ENCODE measurements at regions not wholly inside any gene's neighbourhood (a gene's known extent, or its start where the extent isn't known, plus 50 kb on each side); places are given as distances from the start of the nearest gene placed in this dataset.
"Not testable (repeated sequence)": the region's sequence is repeated elsewhere in the genome, so short reads cannot be mapped to it uniquely, and the experiment has no call there.

DNA sequence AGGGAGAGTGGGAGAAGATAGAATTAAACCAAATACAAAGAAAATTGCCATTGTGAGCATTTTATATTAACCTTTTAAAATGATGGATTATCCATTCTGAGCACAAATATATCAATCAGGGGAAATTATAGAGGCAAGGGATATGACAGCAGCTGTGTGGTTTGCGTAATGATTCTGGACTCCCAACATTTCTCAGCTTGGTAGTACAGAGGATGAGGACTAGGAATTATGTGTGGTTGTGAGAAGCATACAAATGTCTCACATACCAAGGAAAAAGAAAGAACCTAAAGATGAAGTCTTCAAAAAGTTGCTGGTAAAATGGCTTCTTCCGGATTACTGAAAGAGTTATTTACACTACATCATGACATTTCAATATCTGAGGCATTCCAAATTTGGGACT lies 674.6 kb upstream of the NR3C2 start:
- no peak for DNase-seq

DNA sequence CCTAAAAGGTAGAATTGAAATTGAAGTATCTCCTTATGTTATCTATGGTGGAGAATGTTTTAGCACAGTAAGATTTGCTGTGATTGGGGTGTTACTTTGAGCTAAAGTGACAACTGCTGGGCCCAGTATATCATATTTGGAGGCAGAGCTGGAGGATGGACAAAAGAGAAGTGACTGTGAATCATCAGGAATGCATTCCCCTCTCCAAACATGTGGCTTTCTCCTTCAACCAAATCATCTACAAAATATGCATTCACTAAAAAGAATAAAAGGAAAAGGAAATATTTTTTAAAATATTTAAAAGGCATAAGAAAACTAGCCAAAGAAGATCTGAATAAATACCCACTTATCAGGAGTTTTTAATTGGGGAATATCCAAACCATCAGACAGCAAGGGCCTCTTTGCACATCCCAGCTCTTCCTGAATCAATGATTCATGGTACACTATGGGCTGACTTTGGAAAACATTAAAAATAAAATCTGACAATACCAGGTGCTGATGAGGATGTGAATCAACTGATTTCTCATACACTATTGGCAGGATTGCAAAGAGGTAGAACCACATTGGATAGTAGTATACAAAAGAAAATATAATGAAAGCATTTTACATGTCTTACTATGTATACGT lies 671.7 kb upstream of the NR3C2 start:
- DNase-seq = no peak

DNA sequence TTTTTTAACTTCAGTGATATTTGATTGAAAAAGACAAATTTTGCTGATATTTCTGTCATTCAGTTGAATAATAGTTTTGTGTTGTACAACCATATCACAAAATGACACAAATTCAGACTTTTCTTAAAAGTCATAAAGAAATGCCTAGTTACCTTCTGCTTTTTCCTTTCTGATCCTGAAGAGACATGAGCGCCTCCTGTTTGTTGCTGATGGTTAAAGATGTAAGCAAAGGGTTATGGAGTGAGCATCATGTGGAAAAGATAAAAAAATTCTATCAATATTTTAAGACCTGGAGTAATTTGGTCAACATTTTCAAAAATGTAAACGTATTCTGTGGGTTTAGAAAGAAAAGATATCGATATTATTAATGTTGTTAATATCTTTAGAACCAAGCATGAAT lies 669.9 kb upstream of the NR3C2 start:
- no peak for DNase-seq

DNA sequence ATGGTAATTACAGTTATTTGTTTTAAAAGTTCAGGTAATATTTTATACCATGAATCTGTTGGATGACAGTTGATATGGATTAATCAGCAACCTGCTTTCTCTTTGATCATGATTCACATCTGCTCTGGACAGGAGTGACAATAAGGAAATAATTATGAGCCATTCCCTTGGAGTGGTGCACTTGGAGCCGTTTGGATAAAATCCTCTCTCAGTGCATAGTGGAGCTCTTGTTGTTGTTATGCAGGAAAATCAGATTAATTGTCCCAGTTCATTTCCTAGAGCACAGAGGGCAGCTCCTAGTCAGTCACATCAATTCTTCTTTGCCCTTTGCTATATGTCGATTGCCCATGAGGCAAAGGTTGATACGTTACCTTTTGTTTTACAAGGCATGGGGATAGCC lies 668.3 kb upstream of the NR3C2 start:
- no peak for DNase-seq

DNA sequence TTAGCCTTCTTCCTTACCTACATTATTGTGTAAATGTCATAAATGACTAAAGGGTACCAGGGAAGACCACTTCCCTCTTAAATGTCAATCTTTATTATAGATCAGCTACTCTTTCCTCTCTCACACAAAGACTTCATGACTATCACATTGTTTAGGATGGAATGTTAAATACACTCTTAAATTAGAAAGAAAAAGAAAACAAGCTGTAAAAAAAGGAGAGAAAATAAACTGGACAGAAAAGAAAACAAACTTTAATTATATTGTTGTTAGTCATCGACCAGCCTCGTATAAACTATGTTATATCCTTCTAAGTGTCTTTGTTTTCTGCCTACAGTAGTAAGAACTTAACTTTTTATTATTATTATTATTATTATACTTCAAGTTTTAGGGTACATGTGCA lies 666.4 kb upstream of the NR3C2 start:
- no peak for DNase-seq

DNA sequence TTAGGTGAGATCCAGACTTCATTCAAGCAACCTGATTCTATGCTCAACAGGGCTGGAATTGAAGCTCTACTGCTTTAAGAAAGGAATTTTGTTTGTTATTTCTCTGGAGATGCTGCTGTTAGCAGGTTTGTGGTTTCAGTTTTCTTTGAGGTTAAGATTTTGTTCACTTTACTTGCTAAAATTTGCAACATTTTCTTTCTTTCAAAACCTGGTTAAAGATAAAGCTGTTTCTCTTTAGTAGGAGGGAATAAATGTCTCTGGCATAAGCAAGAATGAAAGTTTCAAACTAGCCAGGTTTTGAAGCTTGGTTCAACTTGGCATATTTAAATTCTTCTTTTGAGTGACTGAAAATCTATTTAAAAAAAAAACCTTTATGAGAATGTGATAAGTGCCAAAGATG lies 660.6 kb upstream of the NR3C2 start:
- DNase-seq = no peak

DNA sequence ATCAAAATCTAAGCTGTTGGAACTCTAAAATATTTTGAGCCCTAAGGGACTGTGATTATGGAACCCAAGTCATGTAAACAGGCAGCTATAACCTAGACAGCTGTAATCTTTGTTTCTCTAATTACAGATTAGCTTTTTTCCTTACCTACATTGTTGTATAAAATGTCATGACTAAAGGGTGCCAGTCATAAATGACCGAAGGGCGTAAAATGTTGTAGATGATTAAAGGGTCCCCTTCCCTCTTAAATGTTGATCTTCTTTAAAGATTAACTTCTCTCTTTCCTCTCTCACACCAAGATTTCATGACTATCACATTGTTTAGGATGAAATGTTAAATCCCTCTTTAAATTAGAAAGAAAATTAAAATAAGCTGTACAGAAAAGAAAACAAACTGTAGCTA lies 659.4 kb upstream of the NR3C2 start:
- DNase-seq = no peak

DNA sequence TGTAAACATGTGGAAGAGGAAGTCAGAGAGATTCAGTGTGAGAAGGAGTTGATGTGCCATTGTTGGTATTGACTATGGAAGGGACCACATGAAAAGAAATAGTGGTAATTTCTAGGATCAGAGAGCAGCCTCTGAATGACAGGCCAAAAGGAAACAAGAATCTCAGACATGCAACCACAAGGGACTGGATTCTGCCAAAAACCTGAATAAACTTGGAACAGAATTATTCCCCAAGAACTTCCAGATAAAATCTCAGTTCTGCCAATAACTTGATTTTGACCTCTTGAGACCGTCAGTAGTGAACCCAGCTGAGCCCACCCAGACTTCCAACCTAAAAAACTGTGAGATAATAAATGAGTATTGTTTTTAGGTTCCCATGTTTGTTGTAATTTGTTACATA lies 653.6 kb upstream of the NR3C2 start:
- no peak for DNase-seq

DNA sequence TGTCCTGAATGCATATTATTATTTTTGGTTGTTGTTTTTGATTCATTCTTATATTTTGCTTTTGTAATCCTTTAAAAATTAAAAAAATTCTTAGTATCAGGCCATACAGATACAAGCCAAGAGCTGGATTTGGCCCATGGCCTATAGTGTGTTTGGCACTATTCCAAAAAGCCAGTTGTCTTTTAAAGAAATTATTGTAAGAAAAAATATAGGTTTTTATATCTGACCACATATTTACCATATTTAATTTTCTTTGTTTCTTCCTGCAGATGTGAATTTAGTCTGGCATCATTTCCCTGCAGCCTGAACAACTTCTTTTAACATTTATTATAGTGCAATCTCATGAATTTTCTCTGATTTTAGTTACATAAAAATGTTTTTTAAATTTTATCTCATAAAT lies 652.8 kb upstream of the NR3C2 start:
- DNase-seq = no peak

DNA sequence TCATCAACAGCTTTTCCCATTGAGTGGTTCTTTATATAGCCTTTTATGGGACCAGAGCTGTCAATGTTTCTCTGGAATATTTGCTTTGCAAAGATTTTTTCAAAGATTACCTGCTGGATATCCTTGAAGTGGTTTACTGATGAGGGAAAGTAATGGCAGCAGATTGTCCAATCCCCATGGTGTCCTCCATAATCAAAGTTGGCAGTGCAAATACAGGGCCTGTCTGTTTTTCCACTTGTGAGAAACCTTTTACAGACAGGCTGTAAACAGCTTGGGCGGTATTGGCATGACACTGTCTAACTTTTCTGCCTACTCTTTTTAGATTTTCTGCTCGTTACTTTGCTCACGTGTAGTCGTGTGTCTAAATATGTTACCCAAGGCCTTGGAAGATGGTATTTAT lies 641.9 kb upstream of the NR3C2 start:
- no peak for DNase-seq

DNA sequence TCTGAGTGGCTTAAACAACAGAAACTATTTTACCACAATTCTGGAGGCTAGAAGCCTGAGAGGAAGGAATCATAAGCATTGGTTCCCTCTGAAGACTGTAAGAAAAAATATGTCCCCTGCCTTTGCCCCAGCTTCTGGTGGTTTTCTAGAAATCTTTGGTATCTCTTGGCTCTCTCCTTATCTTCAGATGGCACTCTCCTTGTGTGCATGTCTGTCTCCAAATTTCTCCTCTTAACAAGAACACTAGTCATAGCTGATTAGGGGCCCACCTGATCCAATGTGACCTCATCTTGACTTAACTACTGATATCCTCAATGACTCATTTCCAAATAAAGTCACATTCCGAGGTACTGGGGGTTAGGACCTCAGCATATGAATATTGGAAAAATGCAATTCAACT lies 635.0 kb upstream of the NR3C2 start:
- DNase-seq = no peak

DNA sequence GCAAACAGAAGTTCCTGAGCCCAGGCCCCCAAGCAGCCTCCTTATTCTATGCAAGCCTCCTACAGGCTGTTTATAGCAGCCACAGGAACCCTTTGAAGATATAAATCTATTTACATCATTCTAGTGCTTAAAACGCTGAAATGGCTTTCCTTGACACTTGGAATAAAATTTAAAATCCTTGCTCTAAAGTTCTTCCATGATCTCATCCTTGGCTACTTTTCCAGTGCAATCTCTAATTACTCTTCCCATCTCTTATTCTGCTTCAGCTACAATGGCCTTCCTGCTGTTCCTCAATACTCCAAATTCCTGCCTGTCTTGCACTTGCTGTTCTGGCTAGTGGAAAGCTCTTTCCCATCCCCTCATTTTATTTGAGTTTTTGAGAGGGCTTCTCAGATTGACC lies 634.2 kb upstream of the NR3C2 start:
- DNase-seq = no peak

DNA sequence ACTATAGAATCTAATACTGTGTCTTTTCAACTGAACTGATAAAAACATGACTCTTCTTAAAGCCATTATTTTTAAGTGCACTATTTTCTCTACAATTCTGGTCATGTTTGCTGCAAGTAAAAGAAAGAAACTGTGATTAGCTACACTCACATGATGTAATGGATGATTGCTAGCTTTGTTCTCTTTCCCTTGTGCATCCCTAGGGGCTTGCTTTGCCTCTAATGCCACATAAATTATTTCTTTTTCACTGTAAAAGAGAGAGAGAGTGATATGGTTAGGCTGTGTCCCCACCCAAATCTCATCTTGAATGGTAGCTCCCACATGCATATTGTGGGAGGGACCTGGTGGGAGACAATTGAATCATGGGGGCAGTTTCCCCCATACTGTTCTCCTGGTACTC lies 630.2 kb upstream of the NR3C2 start:
- no peak for DNase-seq

DNA sequence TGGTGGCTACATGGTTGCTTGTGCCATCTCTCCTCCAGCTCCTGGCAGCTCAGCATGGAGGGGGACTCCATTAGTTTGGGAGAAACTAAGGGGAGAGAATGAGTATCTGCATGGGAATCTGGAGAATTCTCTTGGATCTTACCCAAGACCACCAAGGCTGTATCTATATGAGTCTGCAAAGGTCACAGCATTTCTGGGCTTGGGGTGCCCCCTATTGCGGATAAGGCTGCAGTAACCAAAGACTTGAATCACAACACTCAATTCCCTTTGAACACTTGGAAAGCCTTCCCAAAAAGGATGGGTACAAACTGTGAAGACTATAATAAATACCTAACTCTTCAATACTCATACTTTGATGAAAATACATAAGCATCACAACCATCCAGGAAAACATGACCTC lies 623.5 kb upstream of the NR3C2 start:
- no peak for DNase-seq

DNA sequence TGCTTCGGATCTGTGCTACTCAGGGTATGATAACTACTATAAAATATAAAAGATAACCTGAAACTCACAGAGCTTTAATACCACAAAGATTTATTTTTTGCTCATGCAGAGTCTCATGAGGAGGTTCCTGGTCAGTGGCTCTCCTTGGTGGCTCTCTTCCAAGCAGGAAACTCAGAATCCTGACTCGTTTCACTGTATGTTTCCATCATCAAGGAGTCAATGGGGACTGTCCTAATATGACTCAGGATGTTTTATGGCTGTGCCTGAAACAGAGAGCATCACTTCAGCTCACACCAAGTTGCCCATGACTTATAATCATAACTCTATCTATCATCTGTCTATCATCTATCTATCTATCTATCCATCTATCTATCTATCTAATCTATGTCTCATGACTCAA lies 620.8 kb upstream of the NR3C2 start:
- DNase-seq = no peak

DNA sequence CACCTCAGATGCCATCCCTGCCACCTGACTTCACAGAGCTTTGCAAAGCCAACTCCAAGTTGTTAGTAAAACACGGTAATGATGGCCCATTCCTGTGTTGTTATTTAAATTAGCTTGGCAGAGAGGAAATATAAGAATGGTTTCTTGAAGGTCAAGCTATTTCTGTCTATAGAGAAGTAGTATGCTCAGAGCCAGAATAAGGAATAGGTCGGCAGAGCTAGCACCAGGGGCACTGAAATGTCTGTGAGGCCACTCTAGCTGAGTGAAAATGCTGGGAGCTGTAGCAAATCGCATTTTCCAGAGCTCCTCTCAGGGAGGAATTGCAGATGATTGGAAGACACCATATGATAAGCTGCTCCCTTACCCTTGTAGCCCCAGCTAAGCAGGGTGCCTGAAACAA lies 615.4 kb upstream of the NR3C2 start:
- DNase-seq = no peak

DNA sequence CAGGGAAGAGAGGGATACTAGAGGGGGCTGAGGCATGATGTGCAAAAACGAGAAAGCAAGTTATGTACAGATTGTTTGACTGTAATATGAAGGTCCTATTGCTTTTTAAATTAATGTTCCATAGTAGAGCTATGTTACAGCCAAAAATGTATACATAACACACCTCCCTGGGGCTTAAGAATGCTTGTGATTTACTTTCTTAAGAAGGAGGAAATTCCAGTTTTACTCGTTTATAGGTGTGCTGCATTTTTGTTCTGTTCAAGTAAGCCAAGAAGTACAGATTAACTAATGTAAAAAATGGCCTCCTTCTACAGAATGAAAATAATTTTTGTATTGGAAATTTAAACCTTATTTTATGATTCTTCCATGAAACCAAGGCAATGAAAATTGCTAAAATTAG lies 614.4 kb upstream of the NR3C2 start:
- no peak for DNase-seq

DNA sequence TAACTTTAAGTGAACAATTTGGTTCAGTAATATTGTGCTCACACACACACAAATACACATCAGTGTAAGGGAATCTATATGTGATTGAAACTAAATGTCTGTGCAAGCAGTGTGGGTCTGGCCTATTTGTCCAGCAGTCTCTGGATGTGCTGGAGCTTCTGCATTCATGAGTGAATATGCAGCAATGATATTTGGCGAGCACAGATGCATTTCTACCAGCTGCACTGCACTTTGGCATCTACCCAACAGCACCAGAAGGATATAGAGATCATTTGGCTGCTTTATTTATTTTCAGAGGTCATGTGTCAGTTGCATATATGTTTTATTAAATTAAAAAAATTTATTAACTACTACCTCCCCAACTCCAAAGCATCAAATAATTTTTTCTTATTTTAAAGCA lies 613.4 kb upstream of the NR3C2 start:
- DNase-seq = no peak

DNA sequence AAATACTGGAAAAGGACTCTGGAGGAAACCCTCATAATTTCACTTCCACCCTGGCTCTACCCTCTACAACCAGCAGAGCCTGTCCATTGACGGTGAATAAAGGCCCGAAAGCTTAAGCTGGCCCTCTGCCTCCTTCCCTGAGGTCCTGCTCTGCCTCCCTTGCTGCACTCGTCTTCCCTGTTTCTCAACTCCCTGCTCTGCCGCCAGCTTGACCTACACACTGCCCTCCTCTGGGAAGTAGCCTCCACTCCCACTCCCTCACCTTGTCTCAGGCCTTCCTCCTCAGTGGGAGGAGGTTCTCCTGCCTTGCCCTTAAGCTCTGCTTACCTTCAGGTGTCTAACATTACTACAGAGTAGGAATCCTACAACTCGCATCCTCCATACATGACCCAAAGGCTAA lies 608.6 kb upstream of the NR3C2 start:
- DNase-seq = no peak

DNA sequence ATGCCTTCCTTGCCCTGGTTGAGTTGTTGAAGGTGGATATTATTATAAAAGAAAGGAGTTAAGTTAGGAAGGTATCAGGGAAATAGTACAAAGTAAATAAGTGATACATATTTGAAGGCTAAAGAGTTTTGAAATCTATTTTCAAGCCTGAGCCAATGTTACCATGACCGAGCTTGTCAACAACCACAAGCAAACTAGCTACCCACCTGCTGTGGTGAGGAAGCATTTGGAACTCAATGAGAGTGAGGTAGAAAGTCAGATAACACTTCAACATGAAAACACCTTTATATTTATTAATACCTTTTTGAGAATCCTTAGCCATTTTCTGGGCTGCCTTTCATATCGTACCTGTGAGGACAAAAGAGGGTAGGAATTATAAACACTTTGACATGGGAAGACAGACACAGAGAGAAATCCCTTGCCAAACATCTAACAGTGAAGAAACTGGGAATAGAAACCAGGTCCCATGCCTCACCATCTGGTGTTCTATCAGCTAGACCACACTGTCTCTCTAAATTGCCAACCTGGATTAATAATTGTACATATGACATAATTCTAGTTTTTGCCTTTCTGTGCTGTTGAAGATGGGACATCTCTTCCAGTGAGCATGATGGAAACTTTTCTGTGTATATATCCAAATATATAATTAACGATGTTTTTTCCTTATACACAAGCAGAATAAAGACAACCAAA lies 606.4 kb upstream of the NR3C2 start:
- DNase-seq = no peak

DNA sequence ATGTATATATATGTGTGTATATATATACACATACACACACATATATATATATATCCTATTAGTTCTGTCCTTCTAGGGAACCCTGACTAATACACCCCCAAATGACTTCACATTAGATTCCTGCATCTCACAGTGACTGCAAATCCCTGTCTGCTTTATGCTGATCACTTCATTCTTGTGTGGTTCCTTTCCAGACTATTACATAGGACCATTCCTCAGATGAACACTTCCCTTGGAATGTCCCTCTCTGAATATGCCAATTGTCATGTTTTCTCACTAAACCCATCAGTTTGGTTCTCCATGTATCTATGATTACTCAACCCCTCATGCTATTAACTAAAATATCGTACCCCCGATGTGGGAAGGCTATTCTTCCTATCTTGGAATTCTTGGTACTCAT lies 605.2 kb upstream of the NR3C2 start:
- no peak for DNase-seq

DNA sequence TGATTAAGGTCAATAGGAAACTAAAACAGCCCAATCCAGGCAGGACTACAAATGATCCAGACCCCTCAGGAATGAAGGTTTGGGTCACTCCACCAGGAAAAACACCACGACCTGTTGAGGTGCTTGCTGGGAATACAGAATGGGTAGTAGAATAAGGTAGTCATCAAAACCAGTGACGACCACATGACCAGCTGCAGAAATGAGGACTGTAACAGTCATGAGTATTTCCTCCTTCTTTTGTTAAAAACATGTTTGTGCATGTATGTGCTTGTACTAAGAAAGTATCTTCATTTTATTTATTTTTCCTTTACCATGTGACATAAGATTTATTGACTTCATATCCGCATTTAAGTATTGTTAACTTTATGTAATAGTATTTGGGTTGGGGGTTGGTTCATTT lies 603.5 kb upstream of the NR3C2 start:
- DNase-seq = no peak

DNA sequence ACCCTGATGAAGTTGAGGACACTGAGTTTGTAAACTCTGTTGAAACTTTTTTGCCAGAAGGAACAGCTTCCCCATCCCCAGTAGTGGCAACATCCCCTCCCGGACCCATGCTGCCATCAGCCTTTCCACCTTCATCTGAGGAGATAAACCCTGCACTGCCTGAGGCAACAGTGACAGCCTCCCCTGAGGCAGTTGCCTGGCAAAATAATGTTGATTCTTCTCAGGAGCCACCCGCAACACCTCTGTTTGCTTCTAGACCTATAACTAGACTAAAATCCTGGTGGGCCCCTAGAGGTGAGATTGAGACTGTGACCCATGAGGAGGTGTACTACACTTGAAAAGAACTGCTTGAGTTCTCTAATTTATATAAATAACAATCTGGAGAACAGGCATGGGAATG lies 597.6 kb upstream of the NR3C2 start:
- DNase-seq = not testable (repeated sequence)

DNA sequence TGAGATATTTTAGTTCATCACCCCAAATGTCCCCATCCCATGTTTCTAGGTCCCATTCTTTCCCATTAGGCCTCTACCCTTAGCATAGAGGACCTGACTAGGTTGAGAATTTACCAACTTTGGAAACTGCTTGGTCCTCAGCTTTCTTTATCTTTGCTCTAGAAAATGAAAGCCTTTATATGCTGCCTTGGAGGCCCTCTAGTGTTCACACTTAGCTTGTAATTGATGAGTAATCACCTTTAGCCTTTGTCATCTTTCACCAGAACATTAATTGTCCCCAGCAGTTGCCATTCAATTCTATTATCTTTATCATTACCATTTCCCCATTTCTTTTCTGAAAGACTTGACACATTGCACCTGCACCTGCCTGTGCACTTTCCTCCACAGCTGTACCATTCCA lies 589.2 kb upstream of the NR3C2 start:
- DNase-seq = no peak

DNA sequence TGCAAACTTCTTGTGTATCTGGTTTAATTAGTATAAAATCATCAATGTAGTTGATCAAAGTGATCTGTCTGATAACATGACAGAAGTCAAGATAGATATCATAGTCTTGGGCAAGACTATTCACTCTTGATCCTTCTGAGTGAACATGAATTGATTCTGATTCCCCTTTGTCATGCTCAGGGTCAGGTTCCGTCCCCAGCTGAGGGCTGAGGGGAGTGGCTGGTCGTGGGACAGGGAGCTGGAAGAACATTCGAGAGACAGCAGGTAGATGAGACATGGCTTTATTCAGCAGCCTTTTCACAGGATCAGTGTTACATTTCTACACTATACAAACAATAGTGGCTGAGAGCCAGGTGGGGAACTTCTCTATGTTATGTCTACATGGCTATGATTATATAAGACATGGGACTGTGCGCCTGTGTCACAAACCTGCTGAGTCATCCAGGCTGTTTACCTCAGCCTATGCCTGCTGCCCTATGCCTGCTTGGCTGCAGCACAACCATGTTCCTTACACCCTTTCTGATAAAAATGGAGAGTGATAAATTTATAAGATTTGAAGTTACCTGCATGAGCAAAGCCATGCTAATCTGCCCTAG lies 586.9 kb upstream of the NR3C2 start:
- no peak for DNase-seq
